ENCODE measurements at regions not wholly inside any gene's neighbourhood (a gene's known extent, or its start where the extent isn't known, plus 50 kb on each side); places are given as distances from the start of the nearest gene placed in this dataset.

GRCh38 chr12:63250486-63250885, 99.5 kb upstream of the AVPR1A start:
- DNase-seq (ENCODE audit: low read depth, low spot score): no peak

- DNase-seq (ENCODE audit: low read depth, low spot score): no peak
These were observed 87.9 kb upstream of the AVPR1A start for GRCh38 chr12:63238892-63239291.

GRCh38 chr12:63232896-63233295, 81.9 kb upstream of the AVPR1A start:
- DNase-seq (ENCODE audit: low read depth, low spot score): no peak

- DNase-seq (ENCODE audit: low read depth, low spot score): no peak
These were observed 77.9 kb upstream of the AVPR1A start for GRCh38 chr12:63228853-63229252.

- no peak for DNase-seq (ENCODE audit: low read depth, low spot score)
These were observed 75.9 kb upstream of the AVPR1A start for GRCh38 chr12:63226792-63227463.

- no peak for DNase-seq (ENCODE audit: low read depth, low spot score)
These were observed 73.4 kb upstream of the AVPR1A start for GRCh38 chr12:63224396-63224795.

- no peak for DNase-seq (ENCODE audit: low read depth, low spot score)
These were observed 72.1 kb upstream of the AVPR1A start for GRCh38 chr12:63223128-63223527.

GRCh38 chr12:63222582-63222981, 71.6 kb upstream of the AVPR1A start:
- no peak for DNase-seq (ENCODE audit: low read depth, low spot score)

- no peak for DNase-seq (ENCODE audit: low read depth, low spot score)
These were observed 69.9 kb upstream of the AVPR1A start for GRCh38 chr12:63220921-63221320.

GRCh38 chr12:63212316-63212715, 61.3 kb upstream of the AVPR1A start:
- DNase-seq (ENCODE audit: low read depth, low spot score): no peak

- DNase-seq (ENCODE audit: low read depth, low spot score): no peak
These were observed 58.0 kb upstream of the AVPR1A start for GRCh38 chr12:63208956-63209355.

GRCh38 chr12:63206909-63207308, 55.9 kb upstream of the AVPR1A start:
- no peak for DNase-seq (ENCODE audit: low read depth, low spot score)

GRCh38 chr12:63206494-63206893, 55.5 kb upstream of the AVPR1A start:
- no peak for DNase-seq (ENCODE audit: low read depth, low spot score)

Measured in iPS DF 19.7 (cell line).